HG02885 (cell line): ENCODE measurements at regions not wholly inside any gene's neighbourhood (a gene's known extent, or its start where the extent isn't known, plus 50 kb on each side); places are given as distances from the start of the nearest gene placed in this dataset.
"Not testable (repeated sequence)": the region's sequence is repeated elsewhere in the genome, so short reads cannot be mapped to it uniquely, and the experiment has no call there.

ENCODE experiments used
- ATAC-seq: cut with Tn5 transposase; IDR thresholded peaks from one replicate; pipeline ENCODE4 v1.9.1; 2021; ENCODE audit warnings: mild to moderate bottlenecking; ENCODE audit not compliant: unreplicated experiment, poor library complexity

DNA sequence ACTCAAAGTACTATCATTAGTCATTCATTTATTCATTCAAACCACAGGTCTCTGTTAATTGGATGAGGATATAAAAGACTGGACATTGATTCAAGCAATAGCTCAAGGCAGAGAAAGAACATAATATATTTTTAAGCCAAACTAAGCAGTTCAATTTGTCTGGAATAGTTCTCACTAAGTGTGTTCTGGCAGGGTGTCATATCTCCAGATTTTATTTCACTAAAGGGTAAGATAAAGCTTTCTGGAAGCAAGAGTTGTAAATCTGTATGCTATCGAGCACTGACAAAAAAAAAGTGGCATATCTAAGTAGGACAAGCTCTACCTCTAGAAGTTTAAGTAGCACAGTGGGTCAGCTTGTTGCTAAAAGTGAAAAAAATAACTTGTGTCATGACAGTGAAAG, 375.6 kb downstream of the TUSC1 start:
- no peak for ATAC-seq

DNA sequence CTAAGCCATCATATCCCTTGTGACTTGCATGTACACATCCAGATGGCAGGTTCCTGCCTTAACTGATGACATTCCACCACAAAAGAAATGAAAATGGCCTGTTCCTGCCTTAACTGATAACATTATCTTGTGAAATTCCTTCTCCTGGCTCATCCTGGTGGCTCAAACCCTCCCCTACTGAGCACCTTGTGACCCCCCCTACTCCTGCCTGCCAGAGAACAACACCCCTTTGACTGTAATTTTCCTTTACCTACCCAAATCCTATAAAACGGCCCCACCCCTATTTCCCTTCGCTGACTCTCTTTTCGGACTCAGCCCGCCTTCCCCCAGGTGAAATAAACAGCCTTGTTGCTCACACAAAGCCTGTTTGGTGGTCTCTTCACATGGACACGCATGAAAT, 390.0 kb downstream of the TUSC1 start:
- ATAC-seq: not testable (repeated sequence)

DNA sequence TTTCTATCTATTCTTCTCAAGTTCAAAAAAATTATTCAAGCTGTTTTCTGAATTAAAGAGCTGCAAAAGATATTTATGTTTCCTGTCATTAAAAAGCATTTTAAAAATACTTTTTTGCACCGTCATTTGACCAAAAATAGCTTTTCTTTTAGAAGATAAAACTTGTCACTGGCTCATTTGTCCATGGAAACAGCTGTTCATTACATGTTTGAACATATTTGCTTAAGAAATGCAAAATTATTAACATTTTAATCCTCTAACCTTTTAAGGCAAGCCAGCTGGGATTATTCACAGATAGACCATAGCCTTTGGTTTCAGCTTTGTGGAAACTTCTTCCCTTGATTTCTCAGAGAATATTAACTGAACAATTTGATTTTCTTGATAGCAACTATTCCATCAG, 393.9 kb downstream of the TUSC1 start:
- ATAC-seq: no peak

DNA sequence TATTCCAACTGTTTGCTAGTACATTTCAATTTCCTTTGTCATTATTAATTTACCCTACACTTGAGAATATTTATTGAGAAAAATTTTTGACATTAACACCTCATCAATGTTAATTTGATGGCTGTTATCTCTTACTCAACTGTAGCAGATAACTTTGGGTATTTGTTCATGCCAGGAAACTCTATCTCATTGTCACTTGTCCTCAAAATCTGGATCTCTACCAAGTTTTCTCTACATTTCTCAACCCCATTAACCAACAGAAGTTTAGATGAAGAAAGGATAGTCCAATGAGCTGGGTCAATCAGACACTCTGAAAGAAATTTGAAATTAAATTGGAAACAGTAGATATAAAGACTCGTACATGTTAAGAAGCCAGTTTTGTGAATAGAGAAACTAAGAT, 395.3 kb downstream of the TUSC1 start:
- ATAC-seq: no peak

DNA sequence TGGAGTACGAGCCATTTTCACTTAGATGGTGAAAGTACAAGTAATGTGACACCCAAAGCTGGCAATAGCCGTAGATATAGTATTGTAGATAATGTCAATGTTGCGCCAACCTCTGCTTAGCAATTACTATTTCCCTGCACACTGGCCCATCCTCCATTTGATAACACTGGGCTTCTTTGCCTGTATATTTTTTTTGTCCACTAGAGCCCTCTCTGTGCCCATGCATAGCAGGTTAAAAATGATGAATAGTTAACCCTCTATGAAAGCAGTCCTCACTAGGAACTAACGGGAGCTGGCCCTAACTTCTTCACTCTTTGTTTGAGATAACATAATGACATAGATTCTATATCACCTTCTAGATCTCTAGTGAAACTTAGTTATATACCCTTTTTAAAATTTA, 416.8 kb downstream of the TUSC1 start:
- ATAC-seq: no peak

DNA sequence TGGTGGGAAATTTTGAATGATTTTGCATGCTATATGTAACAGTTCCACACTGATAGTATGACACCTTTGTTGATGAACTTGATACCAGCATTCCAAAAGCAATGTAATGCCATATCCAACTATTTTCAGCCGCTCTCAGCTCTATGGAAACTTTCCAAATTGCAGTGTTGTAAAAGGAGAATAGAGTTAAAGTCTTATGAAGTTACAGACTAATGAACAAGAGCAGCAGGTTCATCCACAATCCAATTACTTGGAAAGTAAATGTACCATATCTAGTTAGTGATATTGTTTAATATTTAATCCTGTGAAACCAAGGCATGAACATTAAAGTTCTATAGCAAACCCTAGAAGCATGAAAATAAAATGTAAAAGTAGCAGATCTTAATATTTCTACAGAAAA, 418.2 kb downstream of the TUSC1 start:
- ATAC-seq: no peak

DNA sequence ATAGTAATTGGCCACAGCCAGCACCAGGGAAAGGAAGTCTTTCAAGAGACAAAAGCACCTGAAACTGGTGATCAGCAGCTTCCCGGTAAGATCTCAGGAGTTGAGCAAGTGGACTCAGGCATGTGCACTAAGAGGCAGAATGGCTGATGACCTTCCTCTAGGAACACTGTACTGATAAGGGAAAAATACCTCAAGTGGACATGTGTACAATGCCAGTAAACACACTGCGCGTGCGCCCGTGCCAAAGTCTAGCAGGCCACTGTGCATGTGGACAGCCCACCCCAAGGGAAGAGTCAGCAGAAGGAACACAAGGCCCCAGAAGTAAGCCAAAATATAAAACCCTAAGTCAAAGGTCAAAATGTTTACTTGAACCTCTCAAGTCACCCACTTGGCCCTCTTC, 423.0 kb downstream of the TUSC1 start:
- ATAC-seq: no peak

DNA sequence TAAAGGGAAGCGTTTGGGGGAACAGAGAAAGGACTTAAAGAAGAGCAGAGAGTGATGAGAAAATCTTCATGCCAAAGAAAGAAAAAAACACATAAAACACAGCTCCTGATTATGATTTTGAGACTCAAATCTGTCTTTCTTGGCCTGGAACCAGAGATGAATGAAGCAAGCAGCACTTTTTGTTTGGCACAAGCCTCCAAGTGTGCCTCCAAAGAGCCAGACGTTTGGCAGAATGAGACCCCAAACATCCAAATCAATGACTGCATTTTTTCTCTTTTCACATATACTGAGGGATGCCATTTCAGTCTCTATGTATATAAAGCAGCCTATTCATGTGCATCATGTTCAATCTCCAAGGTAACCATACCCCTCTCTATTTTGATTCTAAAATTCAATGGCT, 424.2 kb downstream of the TUSC1 start:
- no peak for ATAC-seq

DNA sequence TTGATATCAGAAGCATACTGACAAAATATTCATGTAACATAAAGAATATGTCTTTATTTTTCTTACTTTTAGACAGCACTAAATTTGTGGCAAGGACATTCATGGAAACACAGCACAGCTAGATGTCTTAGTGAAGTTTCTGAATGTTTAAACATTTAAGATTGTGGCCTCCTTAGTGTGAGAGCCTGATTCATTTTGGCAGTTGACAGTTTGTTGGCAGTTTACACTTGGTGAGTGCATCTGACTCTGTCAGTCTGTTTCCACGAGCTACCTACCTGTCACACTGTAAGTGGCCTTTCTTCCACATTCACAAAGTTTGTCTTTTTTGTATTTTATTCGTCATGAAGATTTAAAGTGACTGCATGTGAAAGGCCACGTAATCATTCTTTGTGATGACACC, 436.8 kb downstream of the TUSC1 start:
- ATAC-seq: no peak

DNA sequence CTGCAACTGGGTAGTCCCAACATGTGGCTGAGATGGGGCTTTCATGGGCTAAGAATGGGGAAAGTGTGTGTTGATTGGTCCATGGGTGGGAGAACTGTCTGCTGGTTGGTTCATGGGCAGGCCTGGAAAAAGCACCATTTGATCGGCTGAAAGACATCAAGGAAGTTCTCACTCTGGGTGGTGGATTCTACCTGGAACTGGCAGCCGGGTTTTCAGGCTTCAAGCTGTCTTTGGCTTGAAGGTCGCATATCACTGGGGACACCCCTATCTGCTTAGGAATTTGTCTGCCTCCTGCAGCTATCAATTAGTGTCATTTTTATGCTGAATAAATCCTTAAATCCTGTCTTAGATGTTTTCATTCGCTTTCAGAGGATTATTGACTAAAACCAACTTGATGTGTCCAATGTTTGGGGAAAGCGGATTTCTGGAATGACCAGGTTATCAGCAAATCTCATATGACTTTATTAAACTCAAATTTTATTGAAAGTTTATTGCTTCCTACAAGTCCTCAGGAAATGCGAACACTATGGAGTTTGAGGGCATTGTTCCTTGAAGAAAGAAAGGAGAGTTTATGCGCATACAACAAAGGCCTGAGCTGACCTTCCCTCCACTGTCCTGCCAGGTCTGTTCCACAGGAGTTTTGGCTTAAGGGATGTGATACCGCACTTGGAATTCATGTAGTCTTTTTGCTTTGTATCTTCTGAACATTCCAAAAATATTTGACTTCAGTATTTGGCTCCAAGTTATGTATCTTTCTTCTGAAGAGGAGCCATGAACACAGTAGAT, 451.1 kb downstream of the TUSC1 start:
- ATAC-seq: no peak

DNA sequence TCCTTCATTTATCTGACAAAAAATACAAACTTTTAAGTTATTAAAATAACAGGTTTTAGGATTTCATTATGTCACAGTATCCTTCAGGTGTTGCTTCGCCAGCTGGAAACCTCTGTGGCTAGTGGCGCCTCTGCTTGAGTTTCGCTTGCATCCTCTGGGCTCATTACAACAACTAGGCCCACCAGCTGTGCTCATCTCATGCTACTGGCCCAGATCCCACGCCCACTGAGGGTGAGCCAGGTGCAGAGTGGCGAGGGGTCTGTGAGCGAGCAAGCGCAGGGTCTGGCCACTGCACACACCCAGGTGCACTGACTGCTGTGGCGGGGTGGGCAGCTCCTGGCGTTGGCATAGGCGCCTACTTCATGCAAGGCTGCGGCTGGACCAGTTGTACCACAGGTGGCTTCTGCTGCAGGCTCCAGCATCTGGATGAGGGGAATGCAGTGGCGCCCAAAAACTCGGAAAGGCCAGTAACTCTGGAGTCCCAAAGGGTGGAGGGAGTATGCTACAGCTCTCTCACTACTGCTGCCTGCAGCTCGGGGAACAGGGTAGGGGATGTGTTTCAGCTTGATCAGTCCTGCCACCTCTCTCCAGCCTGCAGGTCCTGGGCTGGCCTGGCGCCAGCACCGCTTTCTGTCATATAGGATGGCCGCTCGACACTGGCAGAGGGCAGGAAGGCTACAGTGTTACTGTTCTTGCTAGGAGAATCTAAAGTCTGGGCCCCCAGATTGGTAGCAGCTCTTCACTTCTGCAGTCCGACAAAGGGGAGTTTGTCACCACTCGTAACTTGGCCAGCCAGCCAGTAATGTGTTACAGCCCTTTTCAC, 452.1 kb downstream of the TUSC1 start:
- no peak for ATAC-seq

DNA sequence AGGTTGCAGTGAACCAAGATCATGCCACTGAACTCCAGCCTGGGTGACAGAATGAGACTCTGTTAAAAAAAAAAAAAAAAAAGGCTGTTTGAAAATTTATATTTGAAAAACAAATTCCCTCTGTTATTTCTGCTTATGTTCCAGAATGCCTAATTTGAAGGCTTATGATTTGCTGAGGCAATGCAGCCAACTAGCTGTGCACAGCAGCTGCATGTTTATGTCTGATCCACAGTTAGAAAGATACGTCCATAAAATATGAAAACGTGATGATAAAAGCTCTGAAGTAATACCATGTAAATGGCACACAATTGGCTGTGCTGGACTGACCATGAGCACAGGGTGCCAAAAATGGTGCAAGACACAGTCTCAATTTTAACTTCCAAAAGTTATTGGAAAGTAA, 453.2 kb downstream of the TUSC1 start:
- ATAC-seq: no peak

DNA sequence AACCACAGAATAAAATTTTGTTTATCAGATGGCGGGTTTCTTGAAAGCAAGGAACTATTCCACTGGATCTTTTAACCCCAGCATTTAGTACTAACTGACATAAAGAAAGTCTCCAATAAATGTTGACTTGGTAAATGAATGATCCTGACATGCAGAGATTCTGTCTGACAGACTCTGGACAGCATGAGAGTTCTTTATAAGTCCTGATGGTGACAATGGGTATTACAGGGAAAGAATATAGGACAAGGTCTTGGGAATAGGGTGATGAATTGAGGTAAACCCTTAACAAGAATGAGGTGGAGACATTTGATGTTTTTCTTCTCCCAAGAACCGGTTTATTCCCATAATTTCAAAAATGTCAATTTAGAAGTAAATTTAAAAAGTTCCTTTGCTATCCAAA, 453.9 kb downstream of the TUSC1 start:
- no peak for ATAC-seq

DNA sequence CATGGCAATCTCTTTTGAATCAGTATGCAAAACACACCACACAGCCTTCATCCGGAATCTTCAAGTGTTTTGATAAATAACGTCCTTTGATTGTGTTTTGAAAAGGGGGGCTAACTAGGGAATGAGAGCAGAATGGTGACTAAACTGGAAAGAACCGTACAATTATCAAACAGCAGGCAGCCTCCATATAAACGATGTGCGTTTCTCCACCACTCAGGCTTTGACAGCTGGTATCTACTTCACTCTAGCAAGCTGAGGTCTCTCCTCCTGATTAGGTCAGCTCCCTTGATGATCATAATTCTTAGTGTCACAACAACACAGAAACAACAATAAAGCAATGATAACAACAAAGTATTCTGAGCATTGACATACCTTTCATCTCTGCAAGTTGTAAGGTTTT, 465.9 kb downstream of the TUSC1 start:
- no peak for ATAC-seq

DNA sequence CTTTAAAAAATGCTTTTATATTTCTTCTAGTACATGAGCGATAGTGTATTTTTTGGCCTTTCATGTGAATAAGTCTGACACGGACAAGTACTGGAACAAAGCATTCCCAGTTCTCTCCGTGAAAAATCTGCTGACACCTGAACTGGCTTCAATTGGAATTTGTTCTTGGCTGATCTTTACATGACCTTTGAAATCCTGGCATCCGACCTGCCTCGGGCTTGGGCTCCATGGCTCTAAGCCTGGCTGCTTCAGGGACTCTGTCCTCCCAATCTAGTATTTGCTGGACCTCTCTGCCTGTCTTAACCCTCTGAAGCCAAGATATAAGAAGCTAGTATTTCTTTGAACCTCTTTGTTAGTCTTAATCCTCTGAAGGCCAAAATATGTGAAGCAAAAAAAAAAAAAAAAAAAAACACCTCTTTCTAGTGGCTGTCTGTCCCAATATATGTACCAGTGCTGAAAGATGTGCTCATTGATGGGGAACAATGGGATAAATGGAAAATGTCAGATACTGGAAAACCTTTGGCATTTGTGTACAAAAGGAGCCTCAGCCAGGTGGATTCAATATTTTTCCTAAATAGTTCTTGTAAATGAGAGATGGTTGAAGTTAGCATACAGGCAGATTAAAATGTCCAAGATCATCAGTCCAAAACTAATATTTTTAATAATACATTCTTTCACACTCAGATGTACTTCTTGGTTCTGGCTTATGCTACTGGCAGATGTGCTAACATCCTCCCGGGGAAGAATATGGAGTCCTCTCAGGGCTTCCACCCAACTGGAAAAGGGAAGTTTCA, 470.6 kb downstream of the TUSC1 start:
- no peak for ATAC-seq

DNA sequence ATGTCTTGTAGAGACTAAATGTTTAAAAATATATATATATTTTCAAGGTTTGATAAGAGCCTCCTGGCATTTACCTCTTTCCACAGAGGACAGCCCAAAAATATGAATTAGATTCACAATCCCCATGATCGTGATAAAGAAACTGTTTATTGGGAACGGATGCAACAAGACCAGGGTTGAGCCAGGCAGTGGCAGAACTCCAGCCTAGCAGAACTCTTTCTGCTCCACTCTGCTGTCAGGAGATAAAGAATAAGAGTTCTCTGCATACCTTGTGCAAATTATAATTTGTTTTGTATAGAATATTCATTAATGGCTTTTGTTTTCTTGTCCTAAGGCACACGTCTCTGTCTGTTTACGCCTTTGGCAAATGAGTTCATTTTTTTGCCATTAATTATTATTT, 472.2 kb downstream of the TUSC1 start:
- ATAC-seq: no peak

DNA sequence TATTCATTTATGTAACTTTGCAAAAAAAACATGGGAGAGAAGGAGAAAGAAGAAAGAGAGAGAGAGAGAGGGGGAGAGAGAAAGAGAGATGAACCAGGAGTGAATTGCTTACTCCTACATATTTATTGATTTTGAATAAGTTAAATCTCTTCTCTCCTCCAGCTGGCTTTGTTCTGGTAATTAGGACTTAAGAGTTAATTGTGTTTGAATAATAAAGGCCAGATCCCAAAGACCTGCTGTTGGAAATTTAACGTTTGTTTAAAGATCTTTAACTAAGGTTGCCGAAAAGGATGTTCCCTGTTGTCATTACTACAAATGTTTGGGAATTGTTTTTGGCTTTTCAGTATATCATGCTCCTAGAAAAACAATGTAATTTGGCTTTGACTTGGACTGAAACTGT, 473.0 kb downstream of the TUSC1 start:
- no peak for ATAC-seq

DNA sequence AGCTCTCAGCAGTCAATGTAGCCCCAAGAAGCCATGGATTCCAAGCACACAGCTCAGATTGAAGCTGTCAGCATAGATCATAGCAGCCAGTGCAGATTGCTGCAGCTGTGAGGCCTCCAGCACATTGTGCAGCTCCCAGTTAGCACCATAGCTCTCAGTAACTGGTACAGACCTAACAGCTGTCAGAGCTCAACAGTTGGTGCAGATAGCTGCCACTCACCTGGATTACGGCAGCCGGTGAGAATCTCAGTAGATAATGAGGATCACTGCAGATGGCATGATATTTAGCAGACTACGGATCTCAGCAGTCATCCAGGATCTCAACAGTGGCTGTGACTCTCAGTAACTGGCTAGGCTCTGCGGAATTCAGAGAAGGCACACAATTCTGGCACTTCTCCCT, 500.4 kb downstream of the TUSC1 start:
- no peak for ATAC-seq

DNA sequence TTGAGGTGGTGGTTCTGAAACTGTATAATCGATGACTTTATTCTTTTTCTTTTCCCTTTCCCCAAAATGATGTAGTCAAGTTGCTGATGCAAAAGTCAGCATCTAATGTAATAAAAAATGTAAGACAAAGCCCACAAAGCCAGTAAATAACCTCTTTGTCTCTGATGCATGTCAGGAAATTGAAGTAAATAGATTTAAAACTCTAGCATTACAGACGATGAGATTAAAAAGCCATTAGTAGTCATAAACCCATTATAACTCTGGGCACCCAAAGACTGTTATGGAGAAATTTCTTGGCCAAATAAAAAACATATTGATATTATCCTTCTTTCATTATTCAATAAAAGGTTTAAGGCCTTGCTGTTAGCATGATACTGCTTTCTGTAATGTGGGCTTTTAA, 548.7 kb downstream of the TUSC1 start:
- no peak for ATAC-seq

DNA sequence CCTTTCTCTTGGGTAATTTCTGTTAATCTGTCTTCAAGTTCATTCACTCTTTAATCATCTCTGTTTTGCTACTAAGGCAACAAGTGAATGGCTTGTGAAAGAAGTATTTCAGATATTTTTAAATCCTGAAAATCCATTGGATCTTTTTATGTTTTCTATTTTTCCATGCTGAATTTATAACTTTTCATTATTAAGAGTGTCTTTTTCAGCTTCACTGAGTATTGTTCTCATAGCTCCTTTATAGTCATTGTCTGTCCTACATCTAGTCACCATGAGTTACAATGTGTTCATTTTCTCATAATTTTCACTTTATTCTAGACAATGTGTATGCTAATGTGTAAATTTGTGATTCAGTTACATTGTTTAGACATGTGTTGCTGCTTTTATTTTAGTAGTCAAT, 556.4 kb downstream of the TUSC1 start:
- ATAC-seq: no peak

DNA sequence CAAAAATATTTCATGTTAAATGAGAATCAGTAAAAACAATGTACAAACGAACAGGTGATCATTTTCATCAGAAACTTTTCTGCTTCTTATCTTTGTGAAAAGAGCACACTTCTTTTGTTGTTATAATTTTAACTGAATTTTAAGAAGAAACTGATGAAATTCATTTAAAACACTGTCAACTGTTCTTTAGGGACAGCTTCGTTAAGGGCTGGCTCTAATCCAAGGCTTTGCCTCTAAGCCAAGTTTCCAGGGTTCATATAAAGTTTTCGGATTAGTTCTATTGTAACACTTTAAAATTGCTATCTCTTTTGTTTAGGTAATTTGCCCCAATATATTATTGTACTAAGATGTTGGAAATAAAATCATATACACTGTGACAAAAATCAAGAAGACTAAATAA, 559.2 kb downstream of the TUSC1 start:
- no peak for ATAC-seq
